IPS-18a (cell line): ENCODE measurements at regions not wholly inside any gene's neighbourhood (a gene's known extent, or its start where the extent isn't known, plus 50 kb on each side); places are given as distances from the start of the nearest gene placed in this dataset.
"Not testable (repeated sequence)": the region's sequence is repeated elsewhere in the genome, so short reads cannot be mapped to it uniquely, and the experiment has no call there.

ENCODE experiments used
- H3K27ac ChIP-seq: one replicate; pipeline ENCODE4 v1.5.1; 2013; ENCODE audit warnings: low read length
- H3K27me3 ChIP-seq: one replicate; pipeline ENCODE4 v1.6.1; 2013; ENCODE audit warnings: mild to moderate bottlenecking, low read length; ENCODE audit not compliant: control insufficient read depth, insufficient read depth
- H3K36me3 ChIP-seq: one replicate; pipeline ENCODE4 v1.6.1; 2013; ENCODE audit warnings: low read depth, low read length; ENCODE audit not compliant: control insufficient read depth
- H3K4me1 ChIP-seq: one replicate; pipeline ENCODE4 v1.6.1; 2013; ENCODE audit warnings: low read depth, low read length; ENCODE audit not compliant: control insufficient read depth
- H3K4me3 ChIP-seq: one replicate; pipeline ENCODE4 v1.5.1; 2013; ENCODE audit warnings: low read length
- H3K9ac ChIP-seq: one replicate; pipeline ENCODE4 v1.6.1; 2013; ENCODE audit warnings: mild to moderate bottlenecking, low read length, moderate library complexity
- H3K9me3 ChIP-seq: one replicate; pipeline ENCODE4 v1.6.1; 2013; ENCODE audit warnings: low read depth, low read length; ENCODE audit not compliant: control insufficient read depth

DNA sequence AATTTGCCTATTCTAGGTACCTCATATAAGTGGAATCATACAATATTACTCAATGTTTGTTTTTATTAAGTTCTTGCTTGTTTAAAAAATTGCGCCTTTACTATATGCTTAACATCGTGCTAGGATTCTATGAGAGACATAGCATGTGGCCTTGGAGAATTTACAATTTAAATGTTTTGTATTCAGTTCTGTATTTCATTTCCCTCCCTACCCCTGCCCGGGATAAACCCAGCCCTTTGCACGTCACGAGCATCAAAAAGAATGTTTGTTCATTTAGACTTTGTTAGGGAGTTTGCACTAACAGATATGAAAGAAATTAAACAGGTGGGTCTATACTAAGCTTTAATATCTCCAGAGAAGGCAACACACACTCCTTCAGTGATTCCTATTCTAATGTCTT is 75.7 kb downstream of the C18orf54 start:
- H3K36me3 ChIP-seq, result no peaks in the 10 kb centered on the region
- no peaks in the 10 kb centered on the region for H3K4me1 ChIP-seq
- H3K4me3 ChIP-seq, result no peak overlapping the region
- H3K27ac ChIP-seq, result no peak overlapping the region
- no peak overlapping the region for H3K9ac ChIP-seq
- H3K9me3 ChIP-seq, result no peaks in the 10 kb centered on the region
- H3K27me3 ChIP-seq, result no peaks in the 10 kb centered on the region

GRCh38 chr18:54433857-54434256 is 76.2 kb downstream of the C18orf54 start:
- no peaks in the 10 kb centered on the region for H3K9me3 ChIP-seq
- no peaks in the 10 kb centered on the region for H3K4me1 ChIP-seq
- H3K9ac ChIP-seq, result no peak overlapping the region
- no peaks in the 10 kb centered on the region for H3K27me3 ChIP-seq
- no peak overlapping the region for H3K27ac ChIP-seq
- no peaks in the 10 kb centered on the region for H3K36me3 ChIP-seq
- H3K4me3 ChIP-seq, result no peak overlapping the region

DNA sequence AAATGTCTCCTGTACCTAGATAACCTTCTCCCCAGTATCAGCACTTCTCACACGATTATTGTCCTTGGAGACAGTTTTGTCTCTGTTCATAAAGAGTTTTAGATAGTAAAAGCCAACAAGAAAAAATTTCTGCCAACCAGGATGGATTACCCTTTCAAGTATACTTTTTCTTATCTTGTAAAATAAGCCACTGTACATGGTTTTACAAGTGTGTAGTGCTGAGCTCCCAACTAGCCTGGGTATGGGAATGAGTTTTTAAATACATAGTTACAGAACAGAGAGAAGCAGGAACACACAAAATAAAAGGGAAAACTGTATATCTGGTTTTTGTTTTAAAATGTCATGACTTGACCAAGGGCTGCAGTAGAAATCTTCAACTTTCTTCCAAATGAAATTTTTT is 76.7 kb downstream of the C18orf54 start:
- Histone ChIP-seq H3K36me3 (no peaks in the 10 kb centered on the region), H3K4me1 (no peaks in the 10 kb centered on the region), H3K9ac (no peak overlapping the region), H3K9me3 (no peaks in the 10 kb centered on the region), H3K27me3 (no peaks in the 10 kb centered on the region), H3K4me3 (no peak overlapping the region), H3K27ac (no peak overlapping the region)

GRCh38 chr18:54436501-54436900 is 78.8 kb downstream of the C18orf54 start:
- H3K27me3 ChIP-seq, result no peaks in the 10 kb centered on the region
- H3K36me3 ChIP-seq, result no peaks in the 10 kb centered on the region
- no peak overlapping the region for H3K27ac ChIP-seq
- no peak overlapping the region for H3K4me3 ChIP-seq
- no peaks in the 10 kb centered on the region for H3K4me1 ChIP-seq
- no peaks in the 10 kb centered on the region for H3K9me3 ChIP-seq
- no peak overlapping the region for H3K9ac ChIP-seq

GRCh38 chr18:54440292-54440691 is 82.6 kb downstream of the C18orf54 start:
- Histone ChIP-seq H3K4me3 (no peak overlapping the region), H3K27ac (no peak overlapping the region), H3K9me3 (no peaks in the 10 kb centered on the region), H3K36me3 (no peaks in the 10 kb centered on the region), H3K9ac (no peak overlapping the region), H3K27me3 (no peaks in the 10 kb centered on the region), H3K4me1 (peaks cover 9% of the 10 kb centered on the region)

GRCh38 chr18:54444319-54444914 is 86.7 kb downstream of the C18orf54 start:
- peaks cover 9% of the 10 kb centered on the region for H3K4me1 ChIP-seq
- H3K27ac ChIP-seq, result peak overlapping the region; percentile 56
- H3K9ac ChIP-seq, result no peak overlapping the region
- no peaks in the 10 kb centered on the region for H3K27me3 ChIP-seq
- no peak overlapping the region for H3K4me3 ChIP-seq
- no peaks in the 10 kb centered on the region for H3K9me3 ChIP-seq
- no peaks in the 10 kb centered on the region for H3K36me3 ChIP-seq

DNA sequence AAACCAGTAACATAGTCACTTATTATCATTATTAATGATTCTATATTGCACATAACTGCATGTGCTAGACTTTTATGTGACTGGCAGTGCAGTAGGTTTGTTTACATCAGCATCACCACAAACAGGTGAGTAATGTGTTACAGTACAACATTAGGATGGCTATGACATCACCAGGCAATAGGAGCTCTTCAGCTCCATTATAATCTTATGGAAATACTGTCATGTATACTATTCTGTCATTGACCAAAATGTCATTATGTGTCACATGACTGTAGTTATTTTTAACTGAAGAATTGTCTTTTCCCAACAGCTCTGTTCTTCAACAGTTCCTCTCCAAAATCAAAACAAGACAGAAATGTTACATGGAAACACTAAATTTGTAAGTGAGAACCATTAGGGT is 96.3 kb downstream of the C18orf54 start:
- no peaks in the 10 kb centered on the region for H3K36me3 ChIP-seq

GRCh38 chr18:54465502-54465901 is 107.8 kb downstream of the C18orf54 start:
- peaks cover 4% of the 10 kb centered on the region for H3K4me1 ChIP-seq
- H3K36me3 ChIP-seq, result no peaks in the 10 kb centered on the region
- no peaks in the 10 kb centered on the region for H3K9me3 ChIP-seq
- H3K27ac ChIP-seq, result no peak overlapping the region
- H3K9ac ChIP-seq, result no peak overlapping the region
- no peak overlapping the region for H3K4me3 ChIP-seq
- H3K27me3 ChIP-seq, result no peaks in the 10 kb centered on the region

More for the DNA sequence above, 96.3 kb downstream of the C18orf54 start:
- no peaks in the 10 kb centered on the region for H3K9me3 ChIP-seq
- no peak overlapping the region for H3K4me3 ChIP-seq
- H3K4me1 ChIP-seq, result no peaks in the 10 kb centered on the region
- no peak overlapping the region for H3K9ac ChIP-seq
- no peaks in the 10 kb centered on the region for H3K27me3 ChIP-seq
- no peak overlapping the region for H3K27ac ChIP-seq

DNA sequence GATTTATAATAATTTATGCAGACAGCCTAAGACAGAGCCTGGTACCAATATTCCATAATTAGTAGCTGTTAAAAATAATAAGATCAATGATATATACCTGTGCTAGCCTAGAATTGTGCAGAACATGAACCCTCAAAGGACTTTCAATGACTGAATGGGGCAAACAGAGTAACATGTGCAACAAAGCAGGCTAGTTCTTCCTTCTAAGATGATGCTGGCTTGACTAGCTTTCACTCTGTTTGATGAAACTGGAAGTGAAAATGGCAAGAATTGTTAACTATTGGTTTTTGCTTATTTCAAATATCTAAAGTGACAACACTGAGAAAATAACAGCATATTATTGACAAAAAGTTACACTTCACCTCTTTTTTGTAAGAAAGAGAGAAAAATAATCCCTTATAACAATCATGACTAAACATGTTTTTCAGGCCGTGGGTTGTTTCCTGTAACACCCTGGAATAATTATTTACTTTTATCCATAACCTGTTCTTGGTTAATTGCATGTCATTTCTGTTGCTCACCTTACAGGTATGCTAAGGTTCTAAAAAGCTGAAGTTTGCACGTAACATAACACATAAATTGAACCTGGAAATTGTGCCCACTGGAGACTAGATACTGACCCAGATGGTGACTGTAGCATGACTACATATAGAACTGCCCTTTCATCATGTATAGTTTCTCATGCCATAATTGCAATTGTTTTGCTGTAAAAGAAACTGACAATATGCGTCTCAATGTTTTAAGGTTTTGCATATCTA is 108.7 kb downstream of the C18orf54 start:
- Histone ChIP-seq H3K4me3 (no peak overlapping the region), H3K9me3 (no peaks in the 10 kb centered on the region), H3K9ac (no peak overlapping the region), H3K4me1 (peaks cover 4% of the 10 kb centered on the region), H3K36me3 (no peaks in the 10 kb centered on the region), H3K27ac (no peak overlapping the region), H3K27me3 (no peaks in the 10 kb centered on the region)

- Histone ChIP-seq H3K9ac (no peak overlapping the region), H3K36me3 (no peaks in the 10 kb centered on the region), H3K27ac (no peak overlapping the region), H3K4me3 (no peak overlapping the region), H3K27me3 (no peaks in the 10 kb centered on the region), H3K4me1 (no peaks in the 10 kb centered on the region), H3K9me3 (no peaks in the 10 kb centered on the region)
Observed at GRCh38 chr18:54479365-54479764, 111.7 kb upstream of the DYNAP start.

DNA sequence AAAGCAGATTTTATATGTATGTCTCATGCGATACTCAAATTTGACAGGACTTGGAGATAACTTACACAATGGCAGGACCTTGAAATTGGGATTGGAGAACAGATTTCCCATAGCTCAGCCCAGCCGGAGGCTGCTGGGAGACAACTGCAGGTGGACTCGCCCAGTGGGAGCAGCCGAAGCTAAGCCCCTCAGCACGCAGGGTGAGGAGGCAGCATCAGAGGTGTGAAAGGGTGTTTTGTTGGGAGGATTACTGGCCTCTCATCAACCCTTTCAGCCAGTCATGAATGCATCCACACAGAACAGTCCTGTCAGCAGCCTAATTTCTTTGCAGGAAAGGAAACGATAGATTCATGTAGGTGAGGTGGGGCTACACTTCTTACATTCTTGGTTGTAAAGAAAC is 110.4 kb upstream of the DYNAP start:
- Histone ChIP-seq H3K9me3 (no peaks in the 10 kb centered on the region), H3K9ac (no peak overlapping the region), H3K4me1 (no peaks in the 10 kb centered on the region), H3K36me3 (no peaks in the 10 kb centered on the region), H3K4me3 (no peak overlapping the region), H3K27ac (no peak overlapping the region), H3K27me3 (no peaks in the 10 kb centered on the region)

GRCh38 chr18:54502451-54502850 is 88.6 kb upstream of the DYNAP start:
- not testable (repeated sequence) for H3K27me3 ChIP-seq, H3K4me1 ChIP-seq, H3K27ac ChIP-seq, H3K9me3 ChIP-seq, H3K9ac ChIP-seq, H3K4me3 ChIP-seq, H3K36me3 ChIP-seq
